ENCODE measurements at regions not wholly inside any gene's neighbourhood (a gene's known extent, or its start where the extent isn't known, plus 50 kb on each side); places are given as distances from the start of the nearest gene placed in this dataset.

GRCh38 chrX:39527025-39527424 is 570.7 kb downstream of the BCOR start:
- DNase-seq, result no peak

- DNase-seq, result no peak
These were observed 569.4 kb downstream of the BCOR start for GRCh38 chrX:39528161-39528916.

DNA sequence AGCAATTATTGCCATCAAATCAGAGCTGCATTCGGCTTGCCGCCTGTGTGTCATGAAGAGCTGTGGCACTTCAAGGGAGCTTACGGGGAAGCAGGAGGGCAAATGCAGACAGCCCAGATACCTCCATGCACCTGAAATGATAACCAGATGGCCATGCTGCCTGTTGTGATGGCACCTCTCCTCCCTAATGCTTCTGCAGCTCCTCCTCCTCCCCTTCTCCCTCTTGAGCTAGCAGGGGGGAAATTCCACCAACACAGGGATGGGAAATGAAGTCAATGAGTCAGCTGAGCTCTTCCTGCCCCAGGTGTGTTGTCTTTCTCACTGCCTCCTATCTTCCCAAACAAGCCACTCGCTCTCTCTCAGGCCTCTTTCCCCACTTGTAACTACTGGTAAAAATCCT is 565.0 kb downstream of the BCOR start:
- no peak for DNase-seq

DNA sequence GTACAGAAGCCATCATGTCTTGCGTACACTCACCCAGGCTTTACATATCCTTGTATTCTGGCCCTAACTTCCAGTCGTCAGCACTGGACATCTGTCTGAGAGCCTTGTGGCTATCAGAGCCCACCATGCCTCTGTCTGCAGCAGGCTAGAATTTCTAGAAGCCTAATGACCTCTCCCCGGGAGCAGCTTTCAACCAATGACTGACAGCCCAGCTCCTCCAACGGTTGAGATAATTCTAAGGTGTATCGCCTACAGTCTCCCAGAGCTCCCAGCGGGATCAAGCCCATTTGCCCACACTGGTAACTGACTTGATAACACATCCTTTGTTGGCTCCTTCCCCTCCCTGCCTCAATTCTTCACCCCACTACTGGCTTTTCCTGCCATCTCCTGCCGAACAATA is 562.8 kb downstream of the BCOR start:
- DNase-seq, result no peak

- DNase-seq, result no peak
These were observed 561.5 kb downstream of the BCOR start for GRCh38 chrX:39536211-39536610.

DNA sequence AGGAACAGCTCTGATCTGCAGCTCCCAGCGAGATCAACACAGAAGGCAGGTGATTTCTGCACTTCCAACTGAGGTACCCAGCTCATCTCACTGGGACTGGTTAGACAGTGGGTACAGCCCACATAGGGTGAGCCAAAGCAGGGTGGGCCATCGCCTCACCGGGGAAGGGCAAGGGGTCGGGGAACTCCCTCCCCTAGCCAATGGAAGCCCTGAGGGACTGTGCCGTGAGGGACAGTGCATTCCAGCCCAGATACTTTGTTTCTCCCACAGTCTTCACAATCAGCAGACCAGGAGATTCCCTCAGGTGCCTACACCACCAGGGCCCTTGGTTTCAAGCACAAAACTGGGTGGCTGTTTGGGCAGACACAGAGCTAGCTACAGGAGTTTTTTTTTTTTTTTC is 555.9 kb downstream of the BCOR start:
- DNase-seq, result no peak

- DNase-seq, result no peak
These were observed 555.4 kb downstream of the BCOR start for GRCh38 chrX:39542316-39542715.

GRCh38 chrX:39550795-39551361 is 546.9 kb downstream of the BCOR start:
- DNase-seq, result no peak

- no peak for DNase-seq
These were observed 546.0 kb downstream of the BCOR start for GRCh38 chrX:39551762-39552161.

DNA sequence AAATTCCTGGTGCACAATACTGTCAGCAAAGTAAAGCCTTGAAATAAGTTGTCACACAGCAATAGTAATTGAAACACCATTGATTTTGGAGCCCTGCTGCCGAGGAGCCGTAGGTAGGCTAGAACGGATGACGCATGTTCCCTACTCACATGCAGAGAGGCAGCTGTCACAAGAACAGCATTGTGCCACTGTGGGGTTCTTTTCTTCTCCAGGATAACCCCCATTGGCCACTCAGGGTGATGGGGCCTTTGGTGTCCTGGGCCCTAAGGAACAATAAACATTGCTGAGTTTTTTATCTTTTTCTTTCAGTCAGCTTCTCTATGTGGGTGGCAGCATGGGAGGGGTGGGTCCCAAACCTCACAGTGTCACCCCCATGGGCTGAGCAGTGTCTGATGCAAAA is 542.3 kb downstream of the BCOR start:
- DNase-seq, result no peak

- no peak for DNase-seq
These were observed 541.7 kb downstream of the BCOR start for GRCh38 chrX:39556056-39556455.

DNA sequence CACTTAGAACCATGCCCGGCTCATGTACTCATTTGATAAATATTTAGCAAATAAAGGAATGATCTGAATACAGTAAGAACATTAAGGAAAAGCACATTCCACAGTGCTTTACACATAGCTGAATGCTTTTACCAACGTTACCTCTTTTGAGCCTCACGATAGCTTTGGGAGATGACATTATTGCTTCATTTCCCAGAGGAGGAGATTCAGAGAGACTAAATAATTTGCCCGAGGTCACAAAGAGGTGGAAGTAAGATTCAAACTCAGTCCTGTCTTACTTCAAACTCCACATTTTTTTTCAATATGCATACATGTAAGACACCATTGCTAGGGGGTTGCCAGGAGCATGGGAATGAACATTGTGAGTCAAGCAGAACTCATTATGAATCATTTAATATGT is 538.5 kb downstream of the BCOR start:
- DNase-seq, result no peak

- DNase-seq, result no peak
These were observed 537.5 kb downstream of the BCOR start for GRCh38 chrX:39560271-39560670.

- no peak for DNase-seq
These were observed 534.6 kb downstream of the BCOR start for GRCh38 chrX:39563178-39563577.

DNA sequence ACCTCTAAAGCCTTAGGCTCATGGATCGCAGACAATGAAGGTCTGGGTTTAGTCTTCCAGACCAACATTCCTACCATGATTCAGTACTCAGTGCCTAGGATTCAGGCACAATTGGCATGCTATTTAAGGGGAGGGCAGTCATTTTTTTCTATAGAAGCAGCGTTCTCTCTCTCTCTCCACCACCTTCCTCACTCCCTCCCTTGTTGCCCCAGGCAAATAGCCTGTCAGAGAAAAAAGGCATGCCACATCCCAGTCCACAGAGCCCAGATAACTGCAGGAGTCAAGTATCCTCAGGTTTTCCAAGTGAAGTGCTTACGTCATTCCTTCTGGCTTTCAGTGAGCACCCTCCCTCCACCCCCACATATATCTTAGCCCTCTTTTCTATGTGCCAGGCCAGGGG is 533.0 kb downstream of the BCOR start:
- DNase-seq, result no peak

DNA sequence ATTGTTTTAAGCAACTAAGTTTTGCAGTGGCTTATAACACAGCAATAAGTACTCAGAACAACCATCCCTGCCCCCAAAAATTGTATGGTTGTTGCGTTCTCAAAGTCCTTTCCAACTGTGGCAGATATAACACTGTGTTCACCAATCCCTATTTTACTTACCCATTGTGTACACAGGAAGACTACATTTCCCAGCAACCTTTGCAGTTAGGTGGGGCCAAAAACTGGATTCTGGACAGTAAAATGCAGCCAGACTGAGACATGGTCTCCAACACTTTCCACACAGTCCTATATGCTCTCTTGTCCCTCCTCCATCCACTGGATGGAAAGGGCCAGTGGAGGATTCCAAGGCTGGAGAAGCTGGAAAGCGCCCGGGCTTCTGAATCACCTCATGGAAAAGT is 523.6 kb downstream of the BCOR start:
- no peak for DNase-seq

DNA sequence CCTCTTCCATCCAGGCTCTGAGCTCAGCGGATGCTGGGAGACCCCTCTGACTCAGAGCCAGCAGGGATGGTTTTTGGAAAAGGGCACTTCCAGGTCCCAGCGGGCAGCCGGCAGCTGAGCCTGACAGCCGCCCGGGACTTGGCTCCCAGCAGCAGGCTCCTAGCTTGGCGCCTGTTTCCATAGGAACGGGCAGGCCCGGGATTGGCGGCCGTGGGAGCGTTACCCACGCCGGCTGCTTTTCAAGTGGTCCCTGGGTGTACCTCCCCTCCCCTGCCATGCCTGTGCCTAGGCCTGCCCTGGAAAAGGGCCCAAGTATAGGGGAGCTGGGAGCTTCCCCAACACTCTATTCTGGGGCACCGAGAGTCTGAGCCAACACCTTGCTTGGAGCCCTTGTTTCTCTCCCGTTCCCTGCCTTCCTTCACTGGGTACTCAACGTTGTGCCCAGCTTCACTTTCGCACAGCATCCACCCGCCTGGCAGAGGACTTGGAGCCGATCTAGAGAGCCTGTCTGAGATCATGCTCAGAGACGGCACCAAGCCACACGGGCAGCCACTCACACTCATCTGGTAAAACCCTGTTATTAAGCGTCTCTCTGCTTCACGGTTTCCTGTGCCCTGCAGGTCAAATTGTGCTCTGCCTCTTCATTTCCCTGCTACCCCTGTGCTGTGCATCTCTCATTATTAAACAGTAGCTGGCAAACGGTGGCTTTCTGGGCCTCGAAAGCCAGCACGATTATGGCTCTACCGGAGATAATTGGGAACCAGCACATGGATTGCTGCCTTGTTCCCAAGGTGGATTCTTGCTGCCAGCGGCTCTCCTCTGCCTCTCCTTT is 521.5 kb downstream of the BCOR start:
- no peak for DNase-seq

DNA sequence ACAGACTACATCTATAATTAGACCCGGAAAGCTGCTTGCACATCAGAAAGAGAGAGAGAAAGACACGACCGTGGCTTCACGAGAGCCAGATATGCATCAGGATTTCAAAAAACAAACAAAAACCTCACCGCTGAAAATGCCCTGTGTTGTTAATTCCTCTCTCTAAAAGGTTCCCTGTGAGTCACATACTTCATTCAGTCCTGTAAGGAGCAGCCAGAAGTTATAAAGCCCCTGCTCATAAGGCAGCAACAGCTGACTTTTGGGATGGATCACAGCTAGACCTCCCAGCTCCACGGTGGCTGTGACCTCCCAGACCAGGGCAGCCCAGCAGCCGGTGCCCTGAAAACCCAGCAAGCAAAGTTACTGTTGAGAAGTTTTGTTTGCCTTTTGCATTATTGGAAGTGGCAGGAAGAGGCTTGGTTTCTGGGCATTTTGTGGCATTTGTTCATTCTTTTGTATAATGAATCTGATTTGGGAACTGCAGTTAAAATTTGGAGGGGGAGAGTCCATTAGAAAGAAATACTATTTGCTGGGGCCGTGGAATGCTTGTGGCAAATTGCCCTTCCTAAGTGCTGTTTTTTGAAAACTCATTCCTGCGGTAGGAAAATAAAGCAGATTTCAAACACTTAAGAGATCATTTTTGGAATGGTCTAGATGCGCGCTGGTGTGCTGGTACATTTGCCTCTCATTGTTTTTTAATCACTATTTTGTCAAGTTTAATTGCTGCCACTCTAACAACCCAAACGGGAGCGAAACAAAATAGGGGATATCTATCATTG is 520.4 kb downstream of the BCOR start:
- DNase-seq, result no peak

- peak in 1 of 4 experiments; percentile 5 for DNase-seq
These were observed 519.5 kb downstream of the BCOR start for GRCh38 chrX:39577985-39578869.

- DNase-seq, result no peak
These were observed 517.7 kb downstream of the BCOR start for GRCh38 chrX:39580043-39580442.

DNA sequence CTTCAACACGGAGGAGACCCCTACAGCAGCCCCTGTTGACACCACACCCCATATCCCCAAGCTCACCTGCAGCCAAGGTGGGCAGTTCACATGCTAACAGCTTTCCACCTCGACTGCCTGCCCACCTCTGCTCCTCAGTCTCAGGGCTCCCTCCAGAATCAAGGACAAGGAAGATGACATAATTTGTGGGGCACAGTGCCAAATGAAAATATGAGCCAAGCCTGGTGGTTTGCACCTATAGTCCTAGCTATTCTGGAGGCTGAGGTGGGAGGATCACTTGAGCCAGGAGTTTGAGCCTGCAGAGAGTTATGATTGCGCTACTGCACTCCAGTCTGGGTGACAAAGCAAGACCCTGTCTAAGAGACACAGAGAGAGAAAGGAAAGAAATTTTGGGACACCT is 516.3 kb downstream of the BCOR start:
- no peak for DNase-seq

DNA sequence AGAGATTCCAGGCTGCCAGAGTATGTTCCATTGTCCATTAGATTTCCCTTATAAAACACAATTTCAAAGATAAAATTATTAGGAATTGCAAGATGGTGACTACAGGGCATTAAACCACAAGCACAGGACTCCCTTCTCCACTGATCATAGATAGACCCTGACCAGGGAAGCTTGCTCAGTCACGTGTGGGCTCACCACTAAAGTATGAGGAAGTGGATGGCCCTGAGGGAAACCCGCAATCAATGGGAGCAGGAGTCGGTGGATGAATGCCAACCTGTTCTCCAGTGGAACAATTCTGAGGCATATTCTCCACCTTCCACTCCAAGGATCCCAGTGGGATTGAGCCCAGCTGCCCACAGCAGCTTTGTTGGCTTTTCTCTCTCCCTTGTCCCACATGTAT is 515.7 kb downstream of the BCOR start:
- no peak for DNase-seq
